HCT116 (cell line): ENCODE measurements at regions not wholly inside any gene's neighbourhood (a gene's known extent, or its start where the extent isn't known, plus 50 kb on each side); places are given as distances from the start of the nearest gene placed in this dataset.

Experiments
- CEBPB ChIP-seq: IDR thresholded peaks from 2 replicates; pipeline ENCODE4 v1.6.1; 2012; ENCODE audit warnings: low read depth
- CTCF ChIP-seq, 3 experiments: fragments of 200-600 bp in 1 of 3; sonication (generic) in 1 of 3; IDR thresholded peaks in 2 of 3; conservative IDR thresholded peaks in 1 of 3; 2 replicates each; pipeline ENCODE4 v1.5.1; 2012 to 2017; ENCODE audit warnings: low read depth in 2 of 3, low read length in 2 of 3, antibody characterized with exemption in 1 of 3, borderline replicate concordance in 1 of 3, control low read depth in 1 of 3, mild to moderate bottlenecking in 1 of 3, mixed read lengths in 1 of 3, mixed run types in 1 of 3, moderate library complexity in 1 of 3; ENCODE audit not compliant: insufficient read depth in 1 of 3
- POLR2A ChIP-seq: IDR thresholded peaks from 2 replicates; pipeline ENCODE4 v1.7.0; 2011; ENCODE audit warnings: borderline replicate concordance; ENCODE audit not compliant: insufficient read depth, insufficient read length; ENCODE audit errors: extremely low read depth
- SP1 ChIP-seq: IDR thresholded peaks from 2 replicates; pipeline ENCODE4 v1.6.1; 2012; ENCODE audit warnings: low read depth
- ZNF274 ChIP-seq: fragments of 200-500 bp; sonication (Bioruptor generic); IDR thresholded peaks from 2 replicates; pipeline ENCODE4 v1.6.1; 2014; ENCODE audit warnings: mild to moderate bottlenecking, low read depth, low read length, inconsistent platforms
- TF ChIP-seq, protein P1 (sequence below): IDR thresholded peaks from 2 replicates; pipeline ENCODE4 v1.6.1; 2011; ENCODE audit warnings: mild to moderate bottlenecking, low read length, moderate library complexity; ENCODE audit not compliant: insufficient replicate concordance; ENCODE audit errors: extremely low read depth

DNA sequence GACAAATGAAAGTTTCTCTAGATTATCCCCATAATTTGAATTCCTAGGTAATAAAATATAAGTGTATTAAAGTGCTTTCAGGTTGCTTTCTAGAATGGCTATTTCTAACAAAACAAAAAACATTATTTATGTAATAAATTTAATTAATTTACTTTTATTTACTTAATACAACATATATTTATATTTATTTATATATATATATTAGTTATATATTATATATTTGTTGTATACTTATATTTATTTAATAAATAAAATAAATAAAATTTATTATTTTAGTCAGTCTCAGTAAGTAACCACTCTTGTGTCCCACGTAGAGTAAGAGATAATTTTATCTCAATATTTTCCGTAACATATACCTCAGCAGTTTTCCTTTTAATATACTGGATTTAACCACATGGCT is 1031.6 kb upstream of the CNTN5 start:
- TF ChIP-seq SP1 (no peak), CTCF (IDR thresholded peaks at IDR 0.05 in 2 of 3, conservative IDR thresholded peaks at IDR 0.05 in 1 of 3; ENCODE audit: borderline replicate concordance in 1 of 3, insufficient read depth in 1 of 3, low read depth in 2 of 3, low read length in 2 of 3) (no peak), ZNF274 (no peak), POLR2A (no peak), CEBPB (no peak)
- TF ChIP-seq, protein P1, sequence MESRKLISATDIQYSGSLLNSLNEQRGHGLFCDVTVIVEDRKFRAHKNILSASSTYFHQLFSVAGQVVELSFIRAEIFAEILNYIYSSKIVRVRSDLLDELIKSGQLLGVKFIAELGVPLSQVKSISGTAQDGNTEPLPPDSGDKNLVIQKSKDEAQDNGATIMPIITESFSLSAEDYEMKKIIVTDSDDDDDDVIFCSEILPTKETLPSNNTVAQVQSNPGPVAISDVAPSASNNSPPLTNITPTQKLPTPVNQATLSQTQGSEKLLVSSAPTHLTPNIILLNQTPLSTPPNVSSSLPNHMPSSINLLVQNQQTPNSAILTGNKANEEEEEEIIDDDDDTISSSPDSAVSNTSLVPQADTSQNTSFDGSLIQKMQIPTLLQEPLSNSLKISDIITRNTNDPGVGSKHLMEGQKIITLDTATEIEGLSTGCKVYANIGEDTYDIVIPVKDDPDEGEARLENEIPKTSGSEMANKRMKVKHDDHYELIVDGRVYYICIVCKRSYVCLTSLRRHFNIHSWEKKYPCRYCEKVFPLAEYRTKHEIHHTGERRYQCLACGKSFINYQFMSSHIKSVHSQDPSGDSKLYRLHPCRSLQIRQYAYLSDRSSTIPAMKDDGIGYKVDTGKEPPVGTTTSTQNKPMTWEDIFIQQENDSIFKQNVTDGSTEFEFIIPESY = no peak
